Endothelial cell of umbilical vein (primary cell): ENCODE measurements at regions not wholly inside any gene's neighbourhood (a gene's known extent, or its start where the extent isn't known, plus 50 kb on each side); places are given as distances from the start of the nearest gene placed in this dataset.

Experiments used
- EZH2 ChIP-seq: IDR thresholded peaks from 2 replicates; pipeline ENCODE4 v1.6.1; 2012; ENCODE audit warnings: borderline replicate concordance, low read depth, mild to moderate bottlenecking, moderate library complexity, low read length, inconsistent platforms; ENCODE audit not compliant: severe bottlenecking
- TF ChIP-seq, protein P1 (sequence below), 2 donors: IDR thresholded peaks; 1 replicate in 1 of 2; 2 replicates in 1 of 2; pipeline ENCODE4 v1.5.1; 2011; ENCODE audit warnings: low read length in 2 of 2, mild to moderate bottlenecking in 2 of 2, moderate library complexity in 2 of 2, control low read depth in 1 of 2, inconsistent platforms in 1 of 2, low read depth in 1 of 2; ENCODE audit not compliant: insufficient read depth in 1 of 2; ENCODE audit errors: extremely low read depth in 1 of 2

DNA sequence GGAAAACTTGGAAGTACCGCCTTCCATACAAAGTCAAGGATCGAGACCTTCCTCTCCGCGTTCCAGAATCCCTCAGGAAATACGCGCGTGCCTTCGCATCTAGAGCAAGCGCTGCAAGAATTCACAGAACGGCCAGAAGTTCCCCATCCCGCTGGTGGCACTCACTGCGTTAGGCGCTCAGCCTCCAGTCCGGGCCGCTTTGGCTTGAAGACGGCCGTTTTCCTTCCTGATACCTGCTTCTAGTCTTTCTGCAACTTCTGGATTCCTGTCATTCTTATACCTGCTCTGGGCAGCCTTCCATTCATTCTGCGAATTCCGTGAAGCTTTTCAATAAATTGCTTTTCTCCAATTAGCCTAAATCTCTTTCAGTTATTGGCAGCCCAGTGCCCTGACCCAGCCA lies 896.4 kb downstream of the TRIML1 start:
- TF ChIP-seq, protein P1, sequence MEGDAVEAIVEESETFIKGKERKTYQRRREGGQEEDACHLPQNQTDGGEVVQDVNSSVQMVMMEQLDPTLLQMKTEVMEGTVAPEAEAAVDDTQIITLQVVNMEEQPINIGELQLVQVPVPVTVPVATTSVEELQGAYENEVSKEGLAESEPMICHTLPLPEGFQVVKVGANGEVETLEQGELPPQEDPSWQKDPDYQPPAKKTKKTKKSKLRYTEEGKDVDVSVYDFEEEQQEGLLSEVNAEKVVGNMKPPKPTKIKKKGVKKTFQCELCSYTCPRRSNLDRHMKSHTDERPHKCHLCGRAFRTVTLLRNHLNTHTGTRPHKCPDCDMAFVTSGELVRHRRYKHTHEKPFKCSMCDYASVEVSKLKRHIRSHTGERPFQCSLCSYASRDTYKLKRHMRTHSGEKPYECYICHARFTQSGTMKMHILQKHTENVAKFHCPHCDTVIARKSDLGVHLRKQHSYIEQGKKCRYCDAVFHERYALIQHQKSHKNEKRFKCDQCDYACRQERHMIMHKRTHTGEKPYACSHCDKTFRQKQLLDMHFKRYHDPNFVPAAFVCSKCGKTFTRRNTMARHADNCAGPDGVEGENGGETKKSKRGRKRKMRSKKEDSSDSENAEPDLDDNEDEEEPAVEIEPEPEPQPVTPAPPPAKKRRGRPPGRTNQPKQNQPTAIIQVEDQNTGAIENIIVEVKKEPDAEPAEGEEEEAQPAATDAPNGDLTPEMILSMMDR (IDR thresholded peaks at IDR 0.05; ENCODE audit: extremely low read depth in 1 of 2, insufficient read depth in 1 of 2, low read depth in 1 of 2, low read length in 2 of 2) = no peak
- TF ChIP-seq EZH2 = no peak
